GM19035 (cell line): ENCODE measurements at regions not wholly inside any gene's neighbourhood (a gene's known extent, or its start where the extent isn't known, plus 50 kb on each side); places are given as distances from the start of the nearest gene placed in this dataset.

Source experiments
- ATAC-seq: cut with Tn5 transposase; IDR thresholded peaks from one replicate; pipeline ENCODE4 v1.9.1; 2021; ENCODE audit not compliant: unreplicated experiment

- no peak for ATAC-seq
Measured at GRCh38 chr3:154976072-154976983, 103.8 kb upstream of the MME start.

- no peak for ATAC-seq
Measured at GRCh38 chr3:154973851-154974250, 106.3 kb upstream of the MME start.

GRCh38 chr3:154972951-154973350, 107.2 kb upstream of the MME start:
- ATAC-seq, result no peak

GRCh38 chr3:154971771-154972326, 108.3 kb upstream of the MME start:
- no peak for ATAC-seq

- no peak for ATAC-seq
Measured at GRCh38 chr3:154971341-154971740, 108.8 kb upstream of the MME start.

GRCh38 chr3:154970797-154971196, 109.3 kb upstream of the MME start:
- ATAC-seq, result no peak

- ATAC-seq, result no peak
Measured at GRCh38 chr3:154969366-154969765, 110.8 kb upstream of the MME start.

GRCh38 chr3:154967090-154967489, 113.0 kb upstream of the MME start:
- ATAC-seq, result no peak

- no peak for ATAC-seq
Measured at GRCh38 chr3:154956815-154957214, 123.3 kb upstream of the MME start.

GRCh38 chr3:154955907-154956533, 124.1 kb upstream of the MME start:
- no peak for ATAC-seq

- ATAC-seq, result no peak
Measured at GRCh38 chr3:154954757-154955156, 125.4 kb upstream of the MME start.

- ATAC-seq, result no peak
Measured at GRCh38 chr3:154953538-154953937, 126.6 kb upstream of the MME start.

- ATAC-seq, result no peak
Measured at GRCh38 chr3:154952553-154952952, 127.6 kb upstream of the MME start.

- ATAC-seq, result no peak
Measured at GRCh38 chr3:154943981-154944380, 136.1 kb upstream of the MME start.

- ATAC-seq, result no peak
Measured at GRCh38 chr3:154942827-154943226, 137.3 kb upstream of the MME start.

GRCh38 chr3:154936196-154936595, 143.9 kb upstream of the MME start:
- no peak for ATAC-seq

- no peak for ATAC-seq
Measured at GRCh38 chr3:154933581-154933980, 146.5 kb upstream of the MME start.

- ATAC-seq, result no peak
Measured at GRCh38 chr3:154932633-154933032, 147.5 kb upstream of the MME start.

GRCh38 chr3:154931484-154931883, 148.6 kb upstream of the MME start:
- ATAC-seq, result no peak

GRCh38 chr3:154926721-154927120, 153.4 kb upstream of the MME start:
- ATAC-seq, result no peak

GRCh38 chr3:154921351-154921750, 158.8 kb upstream of the MME start:
- no peak for ATAC-seq

GRCh38 chr3:154919226-154919625, 160.9 kb upstream of the MME start:
- ATAC-seq, result no peak
